ENCODE measurements at regions not wholly inside any gene's neighbourhood (a gene's known extent, or its start where the extent isn't known, plus 50 kb on each side); places are given as distances from the start of the nearest gene placed in this dataset.

GRCh38 chr9:82247318-82247717 is 258.7 kb downstream of the SPATA31D1 start:
- H3K18ac ChIP-seq (ENCODE audit: low read length): no peak overlapping the region
- no peak overlapping the region for H3K23ac ChIP-seq (ENCODE audit: low read depth, low read length, poor library complexity)
- H2BK120ac ChIP-seq (ENCODE audit: low read depth, low read length): no peak overlapping the region
- no peak overlapping the region for H2AFZ ChIP-seq (ENCODE audit: low read length)
- no peak overlapping the region for H3K4ac ChIP-seq (ENCODE audit: low read length)
- no CpG with 5 or more reads among the region's 1 CpG for WGBS, 2 donors (ENCODE audit: extremely low coverage in 2 of 2, insufficient read length in 2 of 2, insufficient replicate concordance in 1 of 2)
- no peak overlapping the region for H2BK5ac ChIP-seq (ENCODE audit: low read length)
- no peak overlapping the region for H3K4me2 ChIP-seq (ENCODE audit: insufficient read depth, low read length, poor library complexity, severe bottlenecking)
- DNase-seq (ENCODE audit: low spot score): no peak
- no peaks in the 10 kb centered on the region for H3K9me3 ChIP-seq (replicated peaks in 1 of 2; ENCODE audit: control insufficient read depth in 2 of 2, insufficient read depth in 1 of 2, low read depth in 1 of 2, low read length in 2 of 2)
- H3K36me3 ChIP-seq (replicated peaks in 1 of 2; ENCODE audit: control insufficient read depth in 2 of 2, insufficient read depth in 2 of 2, low read length in 2 of 2): no peaks in the 10 kb centered on the region
- H3K27me3 ChIP-seq (ENCODE audit: control insufficient read depth in 3 of 3, insufficient read depth in 3 of 3, low read depth in 1 of 3, low read length in 3 of 3): no peaks in the 10 kb centered on the region
- H2AK5ac ChIP-seq (ENCODE audit: low read depth, low read length): no peak overlapping the region
- no peak overlapping the region for H2BK15ac ChIP-seq (ENCODE audit: low read length)
- H3K79me1 ChIP-seq (ENCODE audit: low read depth, low read length): no peaks in the 10 kb centered on the region
- no peak overlapping the region for H2BK12ac ChIP-seq (ENCODE audit: low read length)
- H3K9ac ChIP-seq (ENCODE audit: low read depth, low read length, poor library complexity): no peak overlapping the region
- no peak overlapping the region for H4K91ac ChIP-seq (ENCODE audit: low read depth, low read length, poor library complexity)
- no peaks in the 10 kb centered on the region for H3K4me1 ChIP-seq (ENCODE audit: control insufficient read depth in 2 of 2, insufficient read depth in 1 of 2, low read depth in 1 of 2, low read length in 2 of 2)
- H3K4me3 ChIP-seq (ENCODE audit: low read length in 2 of 2): no peak overlapping the region
- no peak overlapping the region for H3K27ac ChIP-seq (replicated peaks; ENCODE audit: low read length)
- H3K14ac ChIP-seq (ENCODE audit: low read length): no peak overlapping the region
- H4K8ac ChIP-seq (ENCODE audit: low read depth, low read length): no peak overlapping the region

GRCh38 chr9:82252116-82252515 is 263.5 kb downstream of the SPATA31D1 start:
- Histone ChIP-seq H3K4me2 (ENCODE audit: insufficient read depth, low read length, poor library complexity, severe bottlenecking) (no peak overlapping the region), H2AK5ac (ENCODE audit: low read depth, low read length) (no peak overlapping the region), H2BK12ac (ENCODE audit: low read length) (no peak overlapping the region), H3K9me3 (replicated peaks in 1 of 2; ENCODE audit: control insufficient read depth in 2 of 2, insufficient read depth in 1 of 2, low read depth in 1 of 2, low read length in 2 of 2) (no peaks in the 10 kb centered on the region), H4K8ac (ENCODE audit: low read depth, low read length) (no peak overlapping the region), H2BK5ac (ENCODE audit: low read length) (no peak overlapping the region), H3K4me3 (ENCODE audit: low read length in 2 of 2) (no peak overlapping the region), H4K91ac (ENCODE audit: low read depth, low read length, poor library complexity) (no peak overlapping the region), H3K4ac (ENCODE audit: low read length) (no peak overlapping the region), H3K9ac (ENCODE audit: low read depth, low read length, poor library complexity) (no peak overlapping the region), H3K18ac (ENCODE audit: low read length) (no peak overlapping the region), H3K79me1 (ENCODE audit: low read depth, low read length) (no peaks in the 10 kb centered on the region), H3K27me3 (ENCODE audit: control insufficient read depth in 3 of 3, insufficient read depth in 3 of 3, low read depth in 1 of 3, low read length in 3 of 3) (no peaks in the 10 kb centered on the region), H3K4me1 (ENCODE audit: control insufficient read depth in 2 of 2, insufficient read depth in 1 of 2, low read depth in 1 of 2, low read length in 2 of 2) (no peaks in the 10 kb centered on the region), H3K14ac (ENCODE audit: low read length) (no peak overlapping the region), H3K27ac (replicated peaks; ENCODE audit: low read length) (no peak overlapping the region), H3K23ac (ENCODE audit: low read depth, low read length, poor library complexity) (no peak overlapping the region), H2AFZ (ENCODE audit: low read length) (no peak overlapping the region), H3K36me3 (replicated peaks in 1 of 2; ENCODE audit: control insufficient read depth in 2 of 2, insufficient read depth in 2 of 2, low read length in 2 of 2) (no peaks in the 10 kb centered on the region), H2BK15ac (ENCODE audit: low read length) (no peak overlapping the region), H2BK120ac (ENCODE audit: low read depth, low read length) (no peak overlapping the region)
- no peak for DNase-seq (ENCODE audit: low spot score)

- H2AFZ ChIP-seq (ENCODE audit: low read length): no peak overlapping the region
These were observed 266.2 kb downstream of the SPATA31D1 start for GRCh38 chr9:82254646-82255367.

GRCh38 chr9:82255481-82256176 is 267.1 kb downstream of the SPATA31D1 start:
- H3K14ac ChIP-seq (ENCODE audit: low read length): no peak overlapping the region
- no peak for DNase-seq (ENCODE audit: low spot score)
- no peaks in the 10 kb centered on the region for H3K27me3 ChIP-seq (ENCODE audit: control insufficient read depth in 3 of 3, insufficient read depth in 3 of 3, low read depth in 1 of 3, low read length in 3 of 3)
- H4K8ac ChIP-seq (ENCODE audit: low read depth, low read length): no peak overlapping the region
- H2BK12ac ChIP-seq (ENCODE audit: low read length): no peak overlapping the region
- no peak overlapping the region for H2AFZ ChIP-seq (ENCODE audit: low read length)
- no peaks in the 10 kb centered on the region for H3K79me1 ChIP-seq (ENCODE audit: low read depth, low read length)
- H3K4ac ChIP-seq (ENCODE audit: low read length): no peak overlapping the region
- no peaks in the 10 kb centered on the region for H3K9me3 ChIP-seq (replicated peaks in 1 of 2; ENCODE audit: control insufficient read depth in 2 of 2, insufficient read depth in 1 of 2, low read depth in 1 of 2, low read length in 2 of 2)
- H3K23ac ChIP-seq (ENCODE audit: low read depth, low read length, poor library complexity): no peak overlapping the region
- H2BK5ac ChIP-seq (ENCODE audit: low read length): no peak overlapping the region
- H2BK120ac ChIP-seq (ENCODE audit: low read depth, low read length): no peak overlapping the region
- H2AK5ac ChIP-seq (ENCODE audit: low read depth, low read length): no peak overlapping the region
- no peak overlapping the region for H3K4me2 ChIP-seq (ENCODE audit: insufficient read depth, low read length, poor library complexity, severe bottlenecking)
- no peak overlapping the region for H2BK15ac ChIP-seq (ENCODE audit: low read length)
- no peak overlapping the region for H3K27ac ChIP-seq (replicated peaks; ENCODE audit: low read length)
- H3K9ac ChIP-seq (ENCODE audit: low read depth, low read length, poor library complexity): no peak overlapping the region
- no CpG with 5 or more reads among the region's 10 CpGs for WGBS, 2 donors (ENCODE audit: extremely low coverage in 2 of 2, insufficient read length in 2 of 2, insufficient replicate concordance in 1 of 2)
- H3K36me3 ChIP-seq (replicated peaks in 1 of 2; ENCODE audit: control insufficient read depth in 2 of 2, insufficient read depth in 2 of 2, low read length in 2 of 2): no peaks in the 10 kb centered on the region
- H3K18ac ChIP-seq (ENCODE audit: low read length): no peak overlapping the region
- no peak overlapping the region for H3K4me3 ChIP-seq (ENCODE audit: low read length in 2 of 2)
- no peak overlapping the region for H4K91ac ChIP-seq (ENCODE audit: low read depth, low read length, poor library complexity)
- H3K4me1 ChIP-seq (ENCODE audit: control insufficient read depth in 2 of 2, insufficient read depth in 1 of 2, low read depth in 1 of 2, low read length in 2 of 2): no peaks in the 10 kb centered on the region

More at GRCh38 chr9:82254646-82255367, 266.2 kb downstream of the SPATA31D1 start:
- H3K4me2 ChIP-seq (ENCODE audit: insufficient read depth, low read length, poor library complexity, severe bottlenecking): no peak overlapping the region
- H3K4me3 ChIP-seq (ENCODE audit: low read length in 2 of 2): no peak overlapping the region
- no peak for DNase-seq (ENCODE audit: low spot score)
- H2BK15ac ChIP-seq (ENCODE audit: low read length): no peak overlapping the region
- H2BK12ac ChIP-seq (ENCODE audit: low read length): no peak overlapping the region
- no CpG with 5 or more reads among the region's 1 CpG for WGBS, 2 donors (ENCODE audit: extremely low coverage in 2 of 2, insufficient read length in 2 of 2, insufficient replicate concordance in 1 of 2)
- H2BK120ac ChIP-seq (ENCODE audit: low read depth, low read length): no peak overlapping the region
- H3K9me3 ChIP-seq (replicated peaks in 1 of 2; ENCODE audit: control insufficient read depth in 2 of 2, insufficient read depth in 1 of 2, low read depth in 1 of 2, low read length in 2 of 2): no peaks in the 10 kb centered on the region
- no peaks in the 10 kb centered on the region for H3K36me3 ChIP-seq (replicated peaks in 1 of 2; ENCODE audit: control insufficient read depth in 2 of 2, insufficient read depth in 2 of 2, low read length in 2 of 2)
- no peak overlapping the region for H2BK5ac ChIP-seq (ENCODE audit: low read length)
- H3K14ac ChIP-seq (ENCODE audit: low read length): no peak overlapping the region
- H2AK5ac ChIP-seq (ENCODE audit: low read depth, low read length): no peak overlapping the region
- H3K18ac ChIP-seq (ENCODE audit: low read length): no peak overlapping the region
- no peak overlapping the region for H3K27ac ChIP-seq (replicated peaks; ENCODE audit: low read length)
- H3K23ac ChIP-seq (ENCODE audit: low read depth, low read length, poor library complexity): no peak overlapping the region
- no peak overlapping the region for H3K9ac ChIP-seq (ENCODE audit: low read depth, low read length, poor library complexity)
- H4K91ac ChIP-seq (ENCODE audit: low read depth, low read length, poor library complexity): no peak overlapping the region
- H4K8ac ChIP-seq (ENCODE audit: low read depth, low read length): no peak overlapping the region
- no peaks in the 10 kb centered on the region for H3K27me3 ChIP-seq (ENCODE audit: control insufficient read depth in 3 of 3, insufficient read depth in 3 of 3, low read depth in 1 of 3, low read length in 3 of 3)
- no peaks in the 10 kb centered on the region for H3K79me1 ChIP-seq (ENCODE audit: low read depth, low read length)
- H3K4ac ChIP-seq (ENCODE audit: low read length): no peak overlapping the region
- no peaks in the 10 kb centered on the region for H3K4me1 ChIP-seq (ENCODE audit: control insufficient read depth in 2 of 2, insufficient read depth in 1 of 2, low read depth in 1 of 2, low read length in 2 of 2)
